GM12872 (cell line): ENCODE measurements at regions not wholly inside any gene's neighbourhood (a gene's known extent, or its start where the extent isn't known, plus 50 kb on each side); places are given as distances from the start of the nearest gene placed in this dataset.

Source experiments
- TF ChIP-seq, protein P1 (sequence below): IDR thresholded peaks from 3 replicates; pipeline ENCODE4 v1.5.1; 2011; ENCODE audit warnings: low read depth, mild to moderate bottlenecking, low read length, moderate library complexity; ENCODE audit not compliant: insufficient read depth

DNA sequence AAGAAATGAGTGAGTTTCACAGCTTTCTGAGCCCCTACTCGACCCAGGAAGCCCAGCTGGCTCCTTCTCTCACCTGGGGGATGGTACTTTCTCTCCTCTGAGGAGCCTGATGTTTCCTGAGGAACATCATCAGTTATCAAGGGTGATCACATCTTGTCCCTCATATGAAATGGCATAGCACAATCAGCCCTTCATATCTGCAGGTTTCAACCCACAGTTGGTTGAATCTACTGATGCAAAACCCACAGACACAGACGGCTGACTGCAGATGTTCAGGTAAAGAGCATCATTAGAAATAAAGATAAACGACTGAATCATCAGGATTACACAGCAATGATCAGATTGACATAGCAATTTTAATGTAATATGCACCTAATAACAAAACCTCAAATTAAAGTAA lies 93.6 kb upstream of the OSTN start:
- TF ChIP-seq, protein P1, sequence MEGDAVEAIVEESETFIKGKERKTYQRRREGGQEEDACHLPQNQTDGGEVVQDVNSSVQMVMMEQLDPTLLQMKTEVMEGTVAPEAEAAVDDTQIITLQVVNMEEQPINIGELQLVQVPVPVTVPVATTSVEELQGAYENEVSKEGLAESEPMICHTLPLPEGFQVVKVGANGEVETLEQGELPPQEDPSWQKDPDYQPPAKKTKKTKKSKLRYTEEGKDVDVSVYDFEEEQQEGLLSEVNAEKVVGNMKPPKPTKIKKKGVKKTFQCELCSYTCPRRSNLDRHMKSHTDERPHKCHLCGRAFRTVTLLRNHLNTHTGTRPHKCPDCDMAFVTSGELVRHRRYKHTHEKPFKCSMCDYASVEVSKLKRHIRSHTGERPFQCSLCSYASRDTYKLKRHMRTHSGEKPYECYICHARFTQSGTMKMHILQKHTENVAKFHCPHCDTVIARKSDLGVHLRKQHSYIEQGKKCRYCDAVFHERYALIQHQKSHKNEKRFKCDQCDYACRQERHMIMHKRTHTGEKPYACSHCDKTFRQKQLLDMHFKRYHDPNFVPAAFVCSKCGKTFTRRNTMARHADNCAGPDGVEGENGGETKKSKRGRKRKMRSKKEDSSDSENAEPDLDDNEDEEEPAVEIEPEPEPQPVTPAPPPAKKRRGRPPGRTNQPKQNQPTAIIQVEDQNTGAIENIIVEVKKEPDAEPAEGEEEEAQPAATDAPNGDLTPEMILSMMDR, result no peak

DNA sequence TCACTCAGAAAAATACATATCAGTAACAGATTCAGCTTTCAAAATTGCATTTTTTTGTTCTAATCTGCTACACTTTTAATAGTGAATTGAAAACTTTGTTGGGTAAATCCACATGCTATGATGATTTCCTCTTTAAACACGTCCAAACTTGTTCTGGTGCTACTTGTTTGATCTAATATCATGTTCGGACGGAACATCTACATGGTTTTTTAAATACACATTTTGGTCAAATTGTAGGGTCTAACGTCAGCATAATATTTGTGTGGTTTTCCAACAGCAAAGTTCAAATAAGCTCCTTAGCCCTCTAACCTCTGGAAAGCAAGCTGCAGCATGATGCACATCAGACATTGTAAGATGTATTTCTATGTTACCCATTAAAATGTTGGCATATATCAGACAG lies 98.5 kb upstream of the OSTN start:
- TF ChIP-seq, protein P1, result no peak

DNA sequence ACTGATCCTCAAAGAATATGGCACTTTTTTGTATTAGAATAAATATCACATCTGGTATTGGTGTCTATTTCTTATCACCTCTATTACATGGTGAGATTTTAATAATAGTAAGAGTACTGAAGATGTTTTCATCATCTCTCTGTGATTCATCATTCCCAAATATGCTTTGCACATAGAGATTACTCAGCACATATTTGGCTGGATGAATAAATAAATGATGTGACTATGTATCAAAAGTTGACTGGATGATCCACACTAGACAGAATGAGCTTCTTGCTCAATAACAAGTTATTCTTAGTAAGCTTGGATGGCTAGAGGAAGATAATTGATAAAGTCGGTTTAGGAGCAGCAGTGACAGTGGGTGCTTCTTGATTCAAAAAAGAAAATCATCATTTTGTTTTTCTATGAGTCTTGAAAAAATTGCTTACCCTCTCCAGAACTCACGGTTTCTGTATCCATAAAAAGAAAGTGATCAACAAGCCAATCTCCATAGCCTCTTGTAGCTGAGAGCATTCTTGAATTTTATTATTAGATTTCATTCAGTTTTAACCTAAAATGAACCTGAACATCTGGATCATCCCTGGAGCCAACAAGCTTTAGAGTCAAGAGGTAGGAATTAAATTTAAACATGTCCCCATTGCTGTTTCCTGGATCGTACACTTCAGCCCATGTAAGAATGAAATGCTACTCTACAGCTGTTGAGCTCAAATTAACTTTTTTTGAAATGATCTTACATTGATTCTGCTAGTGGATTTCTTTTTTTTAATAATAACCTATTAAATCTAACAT lies 104.8 kb upstream of the OSTN start:
- TF ChIP-seq, protein P1, result no peak

DNA sequence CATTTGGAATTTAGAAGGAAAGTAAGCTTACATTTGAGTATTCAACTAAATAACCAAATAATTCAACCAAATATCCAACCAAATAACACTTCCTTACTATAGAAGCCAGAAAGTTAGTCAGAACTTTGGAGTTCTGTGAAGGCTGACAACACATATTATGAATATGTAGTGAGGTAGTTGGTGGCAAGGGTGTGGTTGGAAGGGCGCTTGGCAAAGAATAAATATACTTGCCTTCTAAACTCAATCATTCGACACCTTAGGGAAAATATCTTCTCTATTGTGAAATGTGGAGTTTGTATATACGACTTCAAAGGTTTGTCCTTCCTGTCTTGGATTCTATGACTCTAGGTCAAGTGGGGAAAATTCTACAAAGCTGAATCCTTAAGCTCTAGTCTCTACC lies 111.7 kb upstream of the OSTN start:
- TF ChIP-seq, protein P1, result no peak

DNA sequence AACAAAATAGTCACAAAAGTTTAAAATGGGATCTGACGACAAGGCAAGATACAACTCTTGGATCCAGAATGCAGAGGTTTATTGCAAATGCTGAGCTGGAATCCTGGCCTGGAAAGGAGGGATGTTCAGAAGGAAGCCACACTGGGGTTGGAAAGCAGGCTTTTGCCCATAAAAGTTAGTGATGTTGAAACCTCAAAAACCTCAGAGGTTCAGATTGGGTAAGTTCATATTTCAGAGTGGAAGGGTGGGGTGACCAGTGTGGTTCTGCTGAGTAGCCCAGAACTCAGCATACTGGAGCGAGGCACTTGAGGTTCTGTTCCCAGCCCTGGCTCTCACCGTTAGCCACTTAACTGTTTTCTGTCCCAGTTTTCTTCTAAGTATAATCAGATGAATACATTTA lies 114.0 kb upstream of the OSTN start:
- TF ChIP-seq, protein P1, result no peak

DNA sequence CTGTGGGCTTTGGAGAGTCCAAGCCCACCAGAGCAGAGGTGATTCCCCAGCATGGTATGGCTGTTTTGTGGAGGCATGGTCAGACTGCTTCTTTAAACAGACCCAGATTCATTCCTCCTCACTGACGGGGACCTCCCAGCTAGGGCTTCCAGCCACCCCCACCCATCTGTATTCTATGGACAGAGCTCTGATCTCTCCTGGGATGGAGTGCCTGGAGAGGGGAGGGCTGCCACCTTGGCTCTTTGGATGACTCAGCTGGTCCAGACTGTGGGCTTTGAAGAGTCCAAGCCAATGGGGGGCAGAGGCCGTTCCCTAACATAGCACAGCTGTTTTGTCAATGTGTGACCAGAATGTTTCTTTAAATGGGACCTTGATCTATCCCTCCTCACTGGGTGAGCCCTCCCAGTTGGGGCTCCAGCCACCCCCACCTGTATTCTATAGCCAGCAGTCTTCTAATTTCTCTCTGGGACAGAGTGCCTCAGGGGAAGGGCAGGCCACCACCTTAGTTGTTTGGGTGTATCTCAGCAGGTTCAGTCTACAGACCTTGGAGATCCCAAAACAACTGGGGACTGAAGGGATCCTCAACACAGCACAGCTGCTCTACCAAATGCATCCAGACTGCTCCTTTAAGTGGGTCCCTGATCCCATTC lies 122.0 kb upstream of the OSTN start:
- TF ChIP-seq, protein P1, result no peak

DNA sequence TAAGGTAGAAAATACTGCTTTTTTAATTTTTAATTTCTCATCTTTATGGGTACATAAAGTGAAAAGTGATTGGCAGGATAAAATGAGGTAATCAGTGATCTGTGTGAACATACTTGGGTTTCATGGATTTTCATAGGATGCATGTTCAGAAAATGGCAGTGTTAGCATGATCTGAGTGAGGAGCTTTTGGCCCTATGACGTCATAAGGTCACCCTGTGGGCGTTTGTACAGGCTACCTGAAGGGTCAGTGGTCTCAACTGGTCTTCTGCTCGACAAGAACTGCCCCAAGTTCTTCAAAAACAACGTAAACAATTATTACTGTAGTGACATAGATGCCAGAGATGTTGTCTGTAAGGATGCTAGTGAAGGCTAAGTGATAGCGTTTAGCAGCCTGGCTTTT lies 124.5 kb upstream of the OSTN start:
- TF ChIP-seq, protein P1, result no peak
